Endothelial cell of umbilical vein (primary cell): ENCODE measurements at regions not wholly inside any gene's neighbourhood (a gene's known extent, or its start where the extent isn't known, plus 50 kb on each side); places are given as distances from the start of the nearest gene placed in this dataset.

Source experiments
- BruUV-seq: library from RNA; stranded (reverse); fragments of 400-500 nt; replicated peaks from 2 replicates; lab custom pipeline; 2021; lab: Mats Ljungman, UMichigan
- CTCF ChIA-PET: fragments of 300-600, 350-600 bp; sonication (Branson Sonifier 250); formaldehyde crosslinking; loops from one replicate; lab custom pipeline; 2021; ENCODE audit warnings: antibody characterized with exemption, inconsistent platforms; lab: Charles Lee
- POLR2A ChIA-PET: fragments of 300-600, 350-600 bp; sonication (Branson Sonifier 250); formaldehyde crosslinking; loops from one replicate; lab custom pipeline; 2021; ENCODE audit warnings: antibody characterized with exemption, inconsistent platforms; lab: Charles Lee
- DNase-seq: peaks from one replicate; pipeline ENCODE4 v3.0.0-alpha.2; 2011; ENCODE audit warnings: low read depth, low spot score
- FAIRE-seq: peaks from 2 replicates; lab custom pipeline; 2011; peaks lifted over from hg19 to GRCh38; lab: Jason Lieb, UNC
- H2AFZ ChIP-seq: 2 replicates; pipeline ENCODE4 v1.6.0; 2012; ENCODE audit warnings: low read depth, low read length, control low read depth, inconsistent platforms
- H3K27ac ChIP-seq: 2 replicates; pipeline ENCODE4 v1.5.1; 2011; ENCODE audit warnings: low read depth, mild to moderate bottlenecking, control low read depth, low read length, moderate library complexity; ENCODE audit not compliant: insufficient read depth
- H3K27me3 ChIP-seq, 2 experiments: 2 replicates each; pipeline versions ENCODE4 v1.6.0 to v1.6.1; 2011; ENCODE audit warnings: low read length in 2 of 2, mixed read lengths in 1 of 2; ENCODE audit not compliant: control insufficient read depth in 2 of 2, insufficient read depth in 2 of 2
- H3K36me3 ChIP-seq, 2 experiments: 2 replicates in 1 of 2; 3 replicates in 1 of 2; pipeline ENCODE4 v1.5.1; 2011; ENCODE audit warnings: low read length in 2 of 2, mild to moderate bottlenecking in 1 of 2, moderate library complexity in 1 of 2; ENCODE audit not compliant: control insufficient read depth in 2 of 2, insufficient read depth in 2 of 2; ENCODE audit errors: extremely low read depth in 1 of 2
- H3K4me1 ChIP-seq: 3 replicates; pipeline ENCODE4 v1.5.1; 2011; ENCODE audit warnings: mild to moderate bottlenecking, low read length; ENCODE audit not compliant: control insufficient read depth, insufficient read depth; ENCODE audit errors: extremely low read depth
- H3K4me2 ChIP-seq: 2 replicates; pipeline ENCODE4 v1.6.1; 2011; ENCODE audit warnings: low read length, control low read depth, mixed read lengths; ENCODE audit not compliant: insufficient read depth
- H3K4me3 ChIP-seq, 3 experiments: fragments of 200-600 bp in 1 of 3; sonication (generic), shearing (Covaris generic) in 1 of 3; replicated peaks in 1 of 3; 2 replicates each; pipeline ENCODE4 v1.5.1; 2011 to 2016; ENCODE audit warnings: control low read depth in 3 of 3, low read length in 3 of 3, mild to moderate bottlenecking in 2 of 3, inconsistent platforms in 1 of 3, low read depth in 1 of 3, moderate library complexity in 1 of 3; ENCODE audit not compliant: insufficient read depth in 1 of 3
- H3K79me2 ChIP-seq: 2 replicates; pipeline ENCODE4 v1.6.0; 2012; ENCODE audit warnings: low read length, inconsistent platforms; ENCODE audit not compliant: control insufficient read depth, insufficient read depth
- H3K9ac ChIP-seq: replicated peaks from 2 replicates; pipeline ENCODE3; 2011; ENCODE audit warnings: low read length, control low read depth; ENCODE audit not compliant: insufficient read depth; ENCODE audit errors: extremely low read depth
- H3K9me1 ChIP-seq: replicated peaks from 3 replicates; pipeline ENCODE4 v1.6.0; 2011; ENCODE audit warnings: mild to moderate bottlenecking, low read length; ENCODE audit not compliant: control insufficient read depth, insufficient read depth; ENCODE audit errors: extremely low read depth
- H3K9me3 ChIP-seq: replicated peaks from 2 replicates; pipeline ENCODE4 v1.5.1; 2012; ENCODE audit warnings: low read length, inconsistent platforms; ENCODE audit not compliant: control insufficient read depth, insufficient read depth
- H4K20me1 ChIP-seq: replicated peaks from 2 replicates; pipeline ENCODE3; 2011; ENCODE audit warnings: mild to moderate bottlenecking, low read length; ENCODE audit not compliant: control insufficient read depth, insufficient read depth; ENCODE audit errors: extremely low read depth
- EZH2 ChIP-seq: IDR thresholded peaks from 2 replicates; pipeline ENCODE4 v1.6.1; 2012; ENCODE audit warnings: borderline replicate concordance, low read depth, mild to moderate bottlenecking, moderate library complexity, low read length, inconsistent platforms; ENCODE audit not compliant: severe bottlenecking
- JUN ChIP-seq: IDR thresholded peaks from 2 replicates; pipeline ENCODE4 v1.6.1; 2011; ENCODE audit warnings: borderline replicate concordance, low read depth; ENCODE audit not compliant: insufficient read length, insufficient read depth
- MYC ChIP-seq: IDR thresholded peaks from one replicate; pipeline ENCODE4 v1.6.1; 2011; ENCODE audit warnings: mild to moderate bottlenecking, low read depth, low read length
- POLR2A ChIP-seq: IDR thresholded peaks from 2 replicates; pipeline ENCODE4 v1.6.1; 2012; ENCODE audit warnings: low read depth, mild to moderate bottlenecking, control low read depth, low read length
- POLR2AphosphoS5 ChIP-seq: IDR thresholded peaks from 2 replicates; pipeline ENCODE4 v1.6.1; 2012; ENCODE audit warnings: low read depth, mild to moderate bottlenecking, control low read depth, low read length, moderate library complexity; ENCODE audit not compliant: insufficient read depth
- dilution Hi-C: fragments of 300-500 bp; cut with MboI; formaldehyde crosslinking; loops from one replicate; pipeline ENCODE4 v1.15.0; 2019; ENCODE audit warnings: low sequenced_read_pairs; ENCODE audit not compliant: extremely low pct_ligation_motif_present
- intact Hi-C: fragments of 100-400 bp; cut with micrococcal nuclease; formaldehyde crosslinking; loops from one replicate; pipeline ENCODE4 v1.10.0; 2022

- no peaks in the 10 kb centered on the region for H4K20me1 ChIP-seq
- dilution Hi-C loops = no loop called here
- FAIRE-seq (no peak), DNase-seq (no peak)
- no peaks in the 10 kb centered on the region for H3K9me3 ChIP-seq
- no peak overlapping the region for H3K9ac ChIP-seq
- POLR2A ChIA-PET = no interaction called here
- H3K9me1 ChIP-seq = no peaks in the 10 kb centered on the region
- H3K4me3 ChIP-seq = no peak overlapping the region
- intact Hi-C loops = no loop called here
- no peak overlapping the region for H2AFZ ChIP-seq
- no peak overlapping the region for H3K4me2 ChIP-seq
- H3K79me2 ChIP-seq = no peaks in the 10 kb centered on the region
- TF ChIP-seq POLR2A (no peak), MYC (no peak)
- CTCF ChIA-PET = no interaction called here
- no peaks in the 10 kb centered on the region for H3K36me3 ChIP-seq
- no TSS peak for BruUV-seq
- H3K27me3 ChIP-seq = no peaks in the 10 kb centered on the region
- no peak overlapping the region for H3K27ac ChIP-seq
- H3K4me1 ChIP-seq = no peaks in the 10 kb centered on the region
These were observed 1010.4 kb downstream of the ADGRL3 start for GRCh38 chr4:62210486-62210885.

- H3K27ac ChIP-seq = no peak overlapping the region
- no peaks in the 10 kb centered on the region for H4K20me1 ChIP-seq
- dilution Hi-C loops = no loop called here
- H3K36me3 ChIP-seq = no peaks in the 10 kb centered on the region
- H3K4me2 ChIP-seq = no peak overlapping the region
- no peak for FAIRE-seq
- no peak for DNase-seq
- intact Hi-C loops = loop anchor here (5.0 kb wide), 1 partner anchor 523 kb away; no protein-coding TSS in a partner anchor
- H2AFZ ChIP-seq = no peak overlapping the region
- no peaks in the 10 kb centered on the region for H3K9me1 ChIP-seq
- no peak overlapping the region for H3K9ac ChIP-seq
- H3K9me3 ChIP-seq = no peaks in the 10 kb centered on the region
- no peak for TF ChIP-seq POLR2AphosphoS5
- no peak for TF ChIP-seq EZH2
- no peak for TF ChIP-seq MYC
- TF ChIP-seq JUN = no peak
- H3K4me3 ChIP-seq = no peak overlapping the region
- POLR2A ChIA-PET = no interaction called here
- CTCF ChIA-PET = interaction anchor here (1.0 kb wide), 1 partner anchor 11 kb away, joined by 3 read pairs; no protein-coding TSS in a partner anchor
- H3K4me1 ChIP-seq = no peaks in the 10 kb centered on the region
- BruUV-seq = no TSS peak
- no peaks in the 10 kb centered on the region for H3K27me3 ChIP-seq
- H3K79me2 ChIP-seq = no peaks in the 10 kb centered on the region
These were observed 1009.8 kb downstream of the ADGRL3 start for GRCh38 chr4:62209757-62210485.
